ENCODE measurements at regions not wholly inside any gene's neighbourhood (a gene's known extent, or its start where the extent isn't known, plus 50 kb on each side); places are given as distances from the start of the nearest gene placed in this dataset.

GRCh38 chr7:26022982-26023381 is 129.0 kb upstream of the NFE2L3 start:
- Histone ChIP-seq H3K9me2 (ENCODE audit: insufficient read depth) (no peaks in the 10 kb centered on the region), H3K4me2 (ENCODE audit: low read length) (no peak overlapping the region), H3K4me1 (ENCODE audit: control insufficient read depth in 1 of 2, insufficient read depth in 2 of 2, low read length in 2 of 2) (no peaks in the 10 kb centered on the region), H3K27me3 (ENCODE audit: insufficient read depth, low read length) (no peaks in the 10 kb centered on the region), H3K4me3 (replicated peaks in 1 of 2; ENCODE audit: low read depth in 1 of 2, low read length in 2 of 2) (no peak overlapping the region), H2AFZ (ENCODE audit: low read depth, low read length, poor library complexity, severe bottlenecking) (no peak overlapping the region), H3K9ac (ENCODE audit: low read length) (no peak overlapping the region), H3K79me2 (ENCODE audit: insufficient read depth, low read length) (no peaks in the 10 kb centered on the region), H3K9me3 (ENCODE audit: control insufficient read depth in 1 of 2, insufficient read depth in 1 of 2, low read depth in 1 of 2, low read length in 2 of 2) (no peaks in the 10 kb centered on the region), H3K36me3 (ENCODE audit: control insufficient read depth in 1 of 2, insufficient read depth in 2 of 2, low read length in 2 of 2) (no peaks in the 10 kb centered on the region), H3K27ac (ENCODE audit: low read depth, low read length) (no peak overlapping the region), H4K20me1 (ENCODE audit: insufficient read depth) (no peaks in the 10 kb centered on the region)
- intact Hi-C loops (cut with micrococcal nuclease) = no loop called here
- ATAC-seq = no peak
- no peak for DNase-seq (ENCODE audit: low read depth, low spot score)
- TF ChIP-seq ZBTB33 (IDR thresholded peaks at IDR 0.05; ENCODE audit: extremely low read depth, insufficient replicate concordance, low read length) = no peak
- TF ChIP-seq FOSL1 (IDR thresholded peaks at IDR 0.05; ENCODE audit: low read depth) = no peak
- no peak for TF ChIP-seq REST (IDR thresholded peaks at IDR 0.05; ENCODE audit: low read depth)
- TF ChIP-seq POLR2AphosphoS5 (IDR thresholded peaks at IDR 0.05; ENCODE audit: low read depth, low read length) = no peak
- no peak for TF ChIP-seq YY1 (IDR thresholded peaks at IDR 0.05; ENCODE audit: extremely low read depth, insufficient replicate concordance, low read depth, low read length)
- no peak for TF ChIP-seq ZFX (IDR thresholded peaks at IDR 0.05)
- no peak for TF ChIP-seq ZNF274 (IDR thresholded peaks at IDR 0.05; ENCODE audit: low read depth, low read length)
- TF ChIP-seq EZH2phosphoT487 (IDR thresholded peaks at IDR 0.05; ENCODE audit: borderline replicate concordance) = no peak
- no peak for TF ChIP-seq CTCF (IDR thresholded peaks at IDR 0.05 in 2 of 3, conservative IDR thresholded peaks at IDR 0.05 in 1 of 3; ENCODE audit: borderline replicate concordance in 1 of 3, insufficient read depth in 1 of 3, low read depth in 2 of 3, low read length in 2 of 3)
- TF ChIP-seq TCF7L2 (IDR thresholded peaks at IDR 0.05; ENCODE audit: borderline replicate concordance, extremely low read depth, insufficient read depth, insufficient read length) = no peak
- TF ChIP-seq RAD21 (IDR thresholded peaks at IDR 0.05; ENCODE audit: low read depth) = no peak
- TF ChIP-seq SIN3A (IDR thresholded peaks at IDR 0.05; ENCODE audit: low read depth) = no peak
- no peak for TF ChIP-seq MAX (IDR thresholded peaks at IDR 0.05)
- TF ChIP-seq ATF3 (IDR thresholded peaks at IDR 0.05) = no peak
- TF ChIP-seq CBX3 (IDR thresholded peaks at IDR 0.05; ENCODE audit: low read depth) = no peak
- no peak for TF ChIP-seq EGR1 (IDR thresholded peaks at IDR 0.05; ENCODE audit: low read depth)
- ChIA-PET RAD21 (ENCODE audit: low non-redundant PET in 1 of 2, low total read pairs in 2 of 2, uncharacterized antibody in 2 of 2, unreplicated experiment in 2 of 2) (no interaction called here), CTCF (no interaction called here), POLR2A (no interaction called here)
- BruUV-seq (replicated peaks) = no TSS peak

All from HCT116 (cell line).